ENCODE measurements at regions not wholly inside any gene's neighbourhood (a gene's known extent, or its start where the extent isn't known, plus 50 kb on each side); places are given as distances from the start of the nearest gene placed in this dataset.

GRCh38 chr5:67383451-67383850 is 186.9 kb upstream of the CD180 start:
- FAIRE-seq, result no peak

GRCh38 chr5:67381236-67381880 is 184.8 kb upstream of the CD180 start:
- FAIRE-seq, result no peak

GRCh38 chr5:67380431-67380830 is 183.8 kb upstream of the CD180 start:
- FAIRE-seq, result no peak

GRCh38 chr5:67379753-67380152 is 183.2 kb upstream of the CD180 start:
- FAIRE-seq, result no peak

GRCh38 chr5:67378256-67378655 is 181.7 kb upstream of the CD180 start:
- no peak for FAIRE-seq

- no peak for FAIRE-seq
Measured at GRCh38 chr5:67377631-67378030, 181.0 kb upstream of the CD180 start.

- FAIRE-seq, result no peak
Measured at GRCh38 chr5:67375606-67376005, 179.0 kb upstream of the CD180 start.

- no peak for FAIRE-seq
Measured at GRCh38 chr5:67374378-67374777, 177.8 kb upstream of the CD180 start.

- no peak for FAIRE-seq
Measured at GRCh38 chr5:67373518-67373917, 176.9 kb upstream of the CD180 start.

GRCh38 chr5:67372887-67373286 is 176.3 kb upstream of the CD180 start:
- no peak for FAIRE-seq

- FAIRE-seq, result no peak
Measured at GRCh38 chr5:67371924-67372323, 175.3 kb upstream of the CD180 start.

GRCh38 chr5:67366691-67367395 is 170.2 kb upstream of the CD180 start:
- no peak for FAIRE-seq

GRCh38 chr5:67366276-67366675 is 169.7 kb upstream of the CD180 start:
- FAIRE-seq, result no peak

GRCh38 chr5:67364381-67364970 is 167.9 kb upstream of the CD180 start:
- no peak for FAIRE-seq

- FAIRE-seq, result no peak
Measured at GRCh38 chr5:67363963-67364362, 167.4 kb upstream of the CD180 start.

GRCh38 chr5:67363180-67363709 is 166.6 kb upstream of the CD180 start:
- no peak for FAIRE-seq

GRCh38 chr5:67361932-67362729 is 165.5 kb upstream of the CD180 start:
- FAIRE-seq, result no peak

GRCh38 chr5:67360047-67360446 is 163.4 kb upstream of the CD180 start:
- FAIRE-seq, result no peak

GRCh38 chr5:67358186-67358585 is 161.6 kb upstream of the CD180 start:
- FAIRE-seq, result no peak

- FAIRE-seq, result no peak
Measured at GRCh38 chr5:67355120-67355713, 158.6 kb upstream of the CD180 start.

GRCh38 chr5:67353500-67354450 is 157.2 kb upstream of the CD180 start:
- FAIRE-seq, result no peak
